ENCODE measurements at regions not wholly inside any gene's neighbourhood (a gene's known extent, or its start where the extent isn't known, plus 50 kb on each side); places are given as distances from the start of the nearest gene placed in this dataset.

DNA sequence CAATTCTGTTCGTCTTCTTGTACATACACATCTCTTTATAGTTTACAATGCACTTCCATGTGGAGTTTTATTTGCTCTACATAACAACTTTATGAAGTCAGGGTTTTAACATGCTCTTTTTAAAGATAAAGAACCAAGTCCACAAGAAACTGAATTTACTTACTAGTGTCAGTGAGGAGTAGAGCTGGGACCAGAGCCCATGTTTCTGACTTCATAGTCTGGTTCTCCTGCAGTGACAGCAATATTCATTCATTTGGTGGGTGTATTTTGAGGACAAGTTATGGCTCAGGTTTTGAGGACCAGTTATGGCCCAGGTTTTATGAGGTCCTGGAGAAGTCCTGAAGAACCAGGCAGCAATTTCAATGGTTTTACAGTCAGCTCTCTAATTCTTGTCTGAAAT is 481.9 kb upstream of the TNC start:
- Mint-ChIP-seq H3K27me3 (peaks cover 23% of the 10 kb centered on the region), H3K9me3 (no peaks in the 10 kb centered on the region), H3K4me3 (no peak overlapping the region), H3K4me1 (no peaks in the 10 kb centered on the region), H3K36me3 (no peaks in the 10 kb centered on the region), H3K27ac (no peak overlapping the region)
- no peak for DNase-seq

DNA sequence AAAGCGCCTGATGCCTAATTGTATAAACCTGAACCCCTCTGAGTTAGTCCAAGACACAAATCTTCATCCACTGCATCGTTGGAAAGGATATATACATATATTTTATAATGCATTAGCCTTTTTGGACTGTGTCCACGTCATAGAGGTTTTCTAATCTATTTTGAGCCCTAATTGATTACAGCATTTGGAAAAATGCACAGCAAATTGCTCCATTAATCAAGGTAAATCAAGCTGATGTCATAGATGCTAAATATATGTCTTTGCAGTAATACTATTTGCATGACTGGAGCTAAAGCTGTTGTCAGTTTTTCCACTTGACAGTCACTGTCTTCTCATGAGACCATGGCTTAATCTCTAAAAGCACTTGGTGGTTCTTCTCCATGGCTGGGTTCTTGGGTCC is 483.5 kb upstream of the TNC start:
- H3K27ac Mint-ChIP-seq, result no peak overlapping the region
- no peak overlapping the region for H3K4me3 Mint-ChIP-seq
- peaks cover 14% of the 10 kb centered on the region for H3K27me3 Mint-ChIP-seq
- H3K36me3 Mint-ChIP-seq, result no peaks in the 10 kb centered on the region
- no peak for DNase-seq
- no peaks in the 10 kb centered on the region for H3K4me1 Mint-ChIP-seq
- H3K9me3 Mint-ChIP-seq, result no peaks in the 10 kb centered on the region

DNA sequence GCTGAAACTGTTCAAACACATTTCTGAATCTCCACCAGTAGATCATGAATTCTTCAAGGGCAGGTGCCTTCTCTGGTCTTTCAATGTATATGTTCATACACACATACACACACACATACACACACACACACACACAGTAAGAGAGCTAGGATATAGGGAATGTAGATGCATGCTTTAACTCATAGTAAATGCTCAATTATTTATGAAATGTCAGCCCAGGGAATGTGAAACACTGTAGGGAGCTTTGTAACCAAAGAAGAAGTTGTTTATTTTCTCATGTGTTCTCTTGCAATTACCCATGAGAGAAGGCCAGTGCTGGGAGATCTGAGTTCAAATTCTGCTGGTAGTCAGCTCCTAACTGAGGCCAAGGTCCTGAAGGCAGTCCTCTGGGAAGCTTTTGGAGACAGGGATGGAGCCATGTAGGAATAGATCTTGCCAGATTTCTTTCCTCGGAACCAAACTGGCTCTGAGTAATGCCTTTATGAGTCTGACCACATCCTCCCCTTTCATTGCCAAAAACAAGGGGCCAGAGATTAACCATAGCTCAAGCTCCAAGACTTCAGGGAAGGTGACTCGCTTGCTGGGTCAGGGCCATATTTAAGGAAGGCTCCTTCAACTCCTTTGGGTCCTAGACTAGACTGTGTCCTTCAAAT is 487.0 kb upstream of the TNC start:
- H3K9me3 Mint-ChIP-seq, result no peaks in the 10 kb centered on the region
- H3K27ac Mint-ChIP-seq, result no peak overlapping the region
- no peak for DNase-seq
- no peaks in the 10 kb centered on the region for H3K36me3 Mint-ChIP-seq
- H3K4me1 Mint-ChIP-seq, result no peaks in the 10 kb centered on the region
- H3K27me3 Mint-ChIP-seq, result no peaks in the 10 kb centered on the region
- no peak overlapping the region for H3K4me3 Mint-ChIP-seq

DNA sequence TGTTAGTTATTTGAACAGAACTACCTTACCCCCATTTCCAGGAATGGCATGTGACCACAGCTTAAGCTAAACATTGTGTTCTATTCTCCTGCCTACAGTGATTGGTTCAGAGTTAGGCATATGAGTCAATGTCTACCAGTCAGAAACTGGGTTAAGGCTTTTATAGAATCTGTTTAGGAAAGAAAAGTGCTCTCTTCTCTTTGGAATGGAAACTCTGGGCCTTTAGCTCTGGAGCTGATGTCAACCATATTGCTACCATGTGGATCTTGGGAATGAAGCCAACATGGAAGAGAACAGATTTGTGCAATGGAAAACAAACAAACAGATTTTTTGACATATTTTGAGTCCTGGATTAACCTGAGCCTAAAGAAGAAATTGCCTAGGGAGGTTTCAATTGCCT is 488.9 kb upstream of the TNC start:
- no peaks in the 10 kb centered on the region for H3K4me1 Mint-ChIP-seq

DNA sequence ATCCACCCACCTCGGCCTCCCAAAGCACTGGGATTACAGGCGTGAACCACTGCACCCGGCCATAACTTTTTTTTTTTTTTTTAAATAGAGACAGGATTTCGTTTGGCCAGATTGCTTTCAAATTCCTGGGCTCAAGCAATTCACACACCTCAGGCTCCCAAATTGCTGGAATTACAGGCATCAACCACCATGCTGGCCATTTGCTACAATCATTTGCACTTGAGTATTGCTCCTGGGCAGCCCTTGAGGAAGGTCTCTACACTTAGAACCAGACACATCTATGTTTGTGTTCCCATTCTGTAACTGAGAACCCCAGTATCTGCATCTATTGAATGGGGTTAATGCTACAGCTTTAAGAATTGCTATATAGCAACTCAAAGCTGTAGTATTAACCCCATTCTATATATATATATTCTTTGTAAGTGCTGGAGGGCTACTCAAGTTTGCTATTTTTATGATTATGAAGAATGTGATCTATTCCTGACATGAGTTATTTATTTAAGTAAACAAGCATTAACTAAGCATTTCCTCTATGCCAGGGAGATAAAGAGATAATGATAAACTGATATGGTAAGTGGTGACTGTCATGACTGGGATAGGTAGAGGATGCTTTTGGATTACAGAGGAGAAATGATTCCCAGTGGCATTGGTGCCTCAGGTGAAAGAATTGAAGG is 496.5 kb upstream of the TNC start:
- Mint-ChIP-seq H3K27me3 (peaks cover 13% of the 10 kb centered on the region), H3K36me3 (no peaks in the 10 kb centered on the region), H3K4me1 (no peaks in the 10 kb centered on the region)

More for the DNA sequence above, 488.9 kb upstream of the TNC start:
- DNase-seq, result no peak
- Mint-ChIP-seq H3K27me3 (no peaks in the 10 kb centered on the region), H3K9me3 (no peaks in the 10 kb centered on the region), H3K36me3 (no peaks in the 10 kb centered on the region), H3K27ac (no peak overlapping the region), H3K4me3 (no peak overlapping the region)

DNA sequence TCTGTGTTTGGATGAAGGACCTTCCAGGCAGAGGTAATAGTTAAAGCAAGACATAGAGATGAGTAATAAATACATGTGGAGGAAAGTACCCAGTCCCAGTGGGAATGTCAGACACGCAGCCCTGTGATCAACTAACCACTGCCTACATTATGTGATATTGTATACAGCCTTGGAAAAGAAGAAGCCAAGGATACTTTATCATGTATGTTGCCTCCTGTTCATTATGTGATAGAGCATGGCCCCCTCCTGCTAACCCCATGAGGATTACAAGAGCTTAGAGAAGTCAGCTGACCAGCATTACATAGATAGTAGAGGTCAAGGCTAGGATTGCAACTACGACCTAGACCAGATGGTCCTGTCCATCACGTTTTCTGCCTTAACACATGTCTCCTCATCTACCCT is 497.0 kb upstream of the TNC start:
- Mint-ChIP-seq H3K36me3 (no peaks in the 10 kb centered on the region), H3K4me3 (no peak overlapping the region), H3K27me3 (peaks cover 13% of the 10 kb centered on the region), H3K4me1 (no peaks in the 10 kb centered on the region), H3K9me3 (no peaks in the 10 kb centered on the region), H3K27ac (no peak overlapping the region)
- DNase-seq, result no peak

More for the DNA sequence above, 496.5 kb upstream of the TNC start:
- DNase-seq, result no peak
- H3K9me3 Mint-ChIP-seq, result no peaks in the 10 kb centered on the region
- H3K4me3 Mint-ChIP-seq, result no peak overlapping the region
- H3K27ac Mint-ChIP-seq, result no peak overlapping the region

DNA sequence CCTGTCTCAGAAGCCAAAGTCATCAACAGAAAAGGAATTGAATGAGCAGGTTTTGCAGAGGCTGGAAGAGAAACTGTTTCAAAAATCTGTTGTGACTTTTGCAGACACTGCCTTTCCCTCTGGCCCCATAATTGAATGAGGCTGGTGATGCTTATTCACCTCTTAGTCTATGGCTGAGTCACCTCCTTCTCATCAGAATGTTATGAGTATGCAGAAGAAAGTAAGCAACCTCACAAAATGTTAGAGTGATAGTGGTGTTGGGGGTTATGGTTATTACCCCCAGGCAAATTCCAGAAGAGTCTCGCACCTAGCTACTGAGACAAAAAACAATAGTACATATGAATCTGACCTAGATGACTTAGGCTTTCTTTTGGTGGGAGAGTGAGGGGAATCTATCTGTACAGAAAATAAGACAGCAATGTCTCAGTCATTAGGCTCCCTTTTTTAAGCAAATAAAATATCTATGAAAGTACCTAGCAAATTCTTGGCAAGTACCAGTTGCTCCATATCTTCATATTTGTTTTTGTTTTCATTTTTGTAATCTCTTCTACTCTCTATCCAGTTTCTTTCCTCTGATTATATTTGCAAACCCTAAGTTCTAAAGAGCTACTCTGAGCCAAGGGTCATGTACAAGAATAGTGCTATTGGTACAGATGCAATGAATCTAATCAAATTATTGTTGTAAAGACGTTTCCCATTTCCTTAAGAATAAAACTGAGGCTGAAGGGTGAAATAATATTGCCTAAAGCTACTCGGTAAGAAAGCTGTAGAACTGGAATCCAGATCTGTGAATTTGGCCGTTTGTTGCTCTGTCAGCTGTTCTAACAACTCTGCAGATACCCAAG is 498.1 kb upstream of the TNC start:
- no peak for DNase-seq
- Mint-ChIP-seq H3K9me3 (no peaks in the 10 kb centered on the region), H3K4me1 (no peaks in the 10 kb centered on the region), H3K27me3 (peaks cover 13% of the 10 kb centered on the region), H3K4me3 (no peak overlapping the region), H3K27ac (no peak overlapping the region), H3K36me3 (no peaks in the 10 kb centered on the region)

DNA sequence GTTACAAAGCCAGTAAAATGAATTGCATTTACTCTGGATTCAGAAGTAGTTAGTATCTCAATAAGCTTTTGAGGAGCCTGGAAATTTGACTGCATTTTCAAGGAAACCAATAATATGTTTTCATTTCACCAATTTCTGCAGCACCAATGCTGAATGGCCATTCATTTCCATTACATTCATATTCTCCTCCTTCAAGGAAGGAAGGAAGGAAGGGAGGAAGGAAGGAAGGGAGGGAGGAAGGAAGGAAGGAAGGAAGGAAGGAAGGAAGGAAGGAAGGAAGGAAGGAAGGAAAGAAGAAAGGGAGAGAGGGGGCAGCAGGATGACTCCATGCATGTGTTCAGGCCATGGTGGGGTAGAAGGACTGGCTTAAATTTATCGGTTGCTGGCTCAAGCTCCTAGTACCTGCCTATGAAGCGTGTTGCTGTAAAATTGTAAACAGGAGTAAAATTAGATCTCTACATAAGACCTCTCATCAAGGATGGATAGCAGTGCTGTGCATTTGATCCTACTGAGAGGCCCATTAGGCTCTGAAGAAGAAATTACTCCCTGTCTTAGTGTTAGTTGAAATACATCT is 498.8 kb upstream of the TNC start:
- Mint-ChIP-seq H3K27ac (no peak overlapping the region), H3K27me3 (peaks cover 13% of the 10 kb centered on the region), H3K4me3 (no peak overlapping the region), H3K9me3 (peaks cover 1% of the 10 kb centered on the region), H3K36me3 (no peaks in the 10 kb centered on the region), H3K4me1 (no peaks in the 10 kb centered on the region)
- no peak for DNase-seq

DNA sequence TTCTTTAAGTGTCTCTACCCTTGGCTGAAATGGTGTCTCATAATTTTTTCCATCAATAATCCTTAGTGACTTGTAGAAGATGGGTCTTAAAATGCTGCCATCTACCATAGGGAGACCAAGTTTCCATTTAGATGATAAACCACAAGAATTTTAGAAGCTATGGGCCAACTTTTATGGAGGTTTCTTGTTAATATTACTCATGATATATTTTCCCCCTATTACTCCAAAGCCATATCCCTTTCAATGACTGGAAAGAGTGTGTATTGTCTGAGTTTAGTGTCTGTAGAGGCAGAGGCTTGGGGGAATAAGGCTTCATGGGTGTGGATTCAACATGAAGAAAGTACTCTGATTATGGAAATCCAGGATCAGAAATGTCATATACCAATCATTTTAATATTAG is 507.3 kb upstream of the TNC start:
- H3K36me3 Mint-ChIP-seq, result no peaks in the 10 kb centered on the region
- no peaks in the 10 kb centered on the region for H3K4me1 Mint-ChIP-seq
- no peak for DNase-seq
- H3K27ac Mint-ChIP-seq, result no peak overlapping the region
- peaks cover 4% of the 10 kb centered on the region for H3K9me3 Mint-ChIP-seq
- no peak overlapping the region for H3K4me3 Mint-ChIP-seq
- H3K27me3 Mint-ChIP-seq, result no peaks in the 10 kb centered on the region

DNA sequence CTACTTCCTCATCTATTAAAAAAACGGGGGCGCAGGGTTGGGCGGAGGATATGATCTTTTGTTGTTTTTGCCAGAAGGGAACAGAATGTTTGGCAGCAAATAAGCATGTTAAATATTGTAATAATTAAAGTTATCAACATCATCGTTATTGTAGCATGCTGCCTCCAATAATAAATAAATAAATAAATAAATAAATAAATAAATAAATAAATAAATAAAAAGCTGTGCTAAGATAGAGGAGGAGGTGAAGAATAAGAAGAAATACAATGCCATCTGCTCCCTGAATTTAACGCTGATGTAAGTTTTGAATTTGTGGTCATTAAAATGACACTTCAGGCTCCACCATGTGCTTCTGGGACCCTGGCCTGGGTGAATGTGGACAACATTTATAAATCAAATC is 508.0 kb upstream of the TNC start:
- Mint-ChIP-seq H3K4me3 (no peak overlapping the region), H3K36me3 (no peaks in the 10 kb centered on the region), H3K27ac (no peak overlapping the region), H3K9me3 (peaks cover 4% of the 10 kb centered on the region), H3K4me1 (no peaks in the 10 kb centered on the region), H3K27me3 (no peaks in the 10 kb centered on the region)
- DNase-seq, result no peak

DNA sequence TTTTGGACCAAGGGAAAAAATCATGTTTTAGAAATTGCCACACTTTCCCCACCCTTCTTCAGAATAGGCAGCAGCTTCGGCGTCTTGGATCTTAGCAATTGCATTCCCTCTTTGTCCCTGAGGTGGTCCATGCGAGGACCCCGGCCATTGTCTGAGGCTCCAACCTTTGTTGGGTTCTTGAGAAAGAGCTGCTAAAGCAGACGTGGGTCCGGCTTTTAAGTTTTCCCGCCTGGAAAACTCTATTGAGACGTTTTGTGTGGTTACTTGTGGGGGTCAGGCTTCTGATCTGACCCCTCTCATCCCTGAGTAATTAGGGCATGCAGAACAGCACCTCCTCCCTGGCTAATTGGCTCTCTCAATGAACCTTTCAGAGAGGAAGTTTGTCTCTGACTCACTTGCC is 509.6 kb upstream of the TNC start:
- H3K4me1 Mint-ChIP-seq, result no peaks in the 10 kb centered on the region
- no peak overlapping the region for H3K27ac Mint-ChIP-seq
- DNase-seq, result no peak
- no peaks in the 10 kb centered on the region for H3K36me3 Mint-ChIP-seq
- H3K27me3 Mint-ChIP-seq, result no peaks in the 10 kb centered on the region
- no peak overlapping the region for H3K4me3 Mint-ChIP-seq
- H3K9me3 Mint-ChIP-seq, result no peaks in the 10 kb centered on the region

DNA sequence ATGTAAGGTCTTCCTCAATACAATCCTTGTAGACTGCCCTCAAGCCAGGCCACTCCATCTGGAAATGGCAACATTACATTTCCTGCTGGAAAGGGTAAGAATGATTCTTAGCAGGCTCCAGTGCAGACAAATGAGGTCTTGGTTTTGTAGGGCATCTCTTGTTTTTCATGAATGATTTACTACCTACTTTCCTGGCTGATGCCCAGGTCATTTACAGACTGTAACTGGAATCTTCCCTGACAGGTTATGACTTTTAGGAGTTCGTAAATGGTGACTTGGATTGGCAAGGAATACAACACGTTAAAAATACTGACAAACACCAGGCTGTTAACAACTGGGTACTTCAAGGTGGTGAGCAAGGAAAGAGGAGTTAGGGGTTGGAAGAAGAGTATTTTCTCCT is 510.5 kb upstream of the TNC start:
- Mint-ChIP-seq H3K36me3 (no peaks in the 10 kb centered on the region), H3K27ac (no peak overlapping the region), H3K4me1 (no peaks in the 10 kb centered on the region), H3K27me3 (no peaks in the 10 kb centered on the region), H3K9me3 (no peaks in the 10 kb centered on the region), H3K4me3 (no peak overlapping the region)
- no peak for DNase-seq

DNA sequence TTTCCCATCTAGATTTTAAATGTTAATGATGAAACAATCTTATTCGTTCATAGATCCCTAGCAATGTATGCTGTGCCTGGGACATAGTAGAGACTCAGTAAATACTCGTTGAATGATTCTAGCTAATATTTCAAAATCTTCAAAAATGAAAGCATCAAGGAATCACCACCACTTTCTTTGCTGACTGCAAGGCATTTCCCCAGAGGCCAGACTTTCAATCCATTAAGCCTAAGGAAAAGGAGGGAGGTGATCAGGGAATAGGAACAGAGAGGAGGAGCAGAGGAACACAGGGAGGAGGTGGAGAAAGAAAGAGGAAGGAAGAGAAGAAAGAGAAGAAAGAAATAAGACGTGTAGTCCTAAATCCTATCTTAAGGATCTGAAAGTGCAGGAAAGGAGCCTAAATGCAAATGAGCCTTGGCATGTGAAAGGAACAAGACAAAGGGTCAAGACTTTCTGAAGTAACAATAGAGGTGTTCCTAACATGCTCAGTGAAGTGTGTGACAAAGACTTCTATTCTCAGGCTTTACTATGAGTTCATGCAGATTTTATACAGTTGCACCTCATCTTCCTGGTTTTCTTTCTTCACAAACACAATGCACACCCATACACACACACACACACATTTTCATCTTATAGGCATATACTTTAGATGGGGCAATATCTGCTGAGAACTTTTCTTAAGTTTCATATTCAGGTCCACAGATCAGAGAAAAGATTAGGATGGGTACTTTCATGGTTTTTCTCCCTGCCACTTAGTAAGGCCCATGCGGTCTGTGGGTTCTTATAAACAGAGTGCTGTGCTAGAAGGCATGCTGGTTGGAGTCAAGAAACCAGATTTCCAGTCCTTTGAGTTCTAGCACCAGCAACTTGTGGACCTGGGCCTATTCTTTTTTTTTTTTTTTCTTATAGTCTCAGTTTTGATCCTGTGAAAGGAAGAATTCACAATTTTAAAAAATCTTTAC is 512.2 kb upstream of the TNC start:
- no peak overlapping the region for H3K27ac Mint-ChIP-seq
- no peaks in the 10 kb centered on the region for H3K9me3 Mint-ChIP-seq
- H3K27me3 Mint-ChIP-seq, result no peaks in the 10 kb centered on the region
- H3K36me3 Mint-ChIP-seq, result no peaks in the 10 kb centered on the region
- DNase-seq, result no peak
- H3K4me1 Mint-ChIP-seq, result no peaks in the 10 kb centered on the region
- H3K4me3 Mint-ChIP-seq, result no peak overlapping the region

DNA sequence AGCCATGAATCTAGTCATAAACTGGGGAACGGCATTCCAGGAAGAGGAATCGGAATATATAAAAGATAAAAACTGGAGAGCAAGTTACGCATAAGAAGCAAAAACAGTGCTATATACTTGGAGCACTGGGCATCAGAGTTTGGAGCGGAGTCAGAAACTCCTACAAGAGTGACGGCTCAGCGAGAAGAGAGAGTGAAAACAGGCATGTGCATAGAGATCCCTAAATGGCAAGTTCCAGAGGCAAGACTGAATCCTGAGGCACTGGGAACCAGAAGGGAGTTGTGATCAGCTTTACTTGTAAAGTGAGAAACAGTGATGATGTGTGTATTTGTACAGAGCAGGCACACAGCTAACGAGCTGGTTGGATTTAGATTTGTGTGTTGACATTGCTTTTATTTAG is 514.4 kb upstream of the TNC start:
- no peaks in the 10 kb centered on the region for H3K36me3 Mint-ChIP-seq
- no peak overlapping the region for H3K27ac Mint-ChIP-seq
- no peak overlapping the region for H3K4me3 Mint-ChIP-seq

More for the DNA sequence above, 514.4 kb upstream of the TNC start:
- Mint-ChIP-seq H3K27me3 (no peaks in the 10 kb centered on the region), H3K4me1 (no peaks in the 10 kb centered on the region), H3K9me3 (no peaks in the 10 kb centered on the region)
- DNase-seq, result no peak
